Hematopoietic multipotent progenitor cell treated with erythropoietin and hydrocortisone succinate and interleukin-3 and kit ligand, for 8 days (in vitro differentiated cells): ENCODE measurements at regions not wholly inside any gene's neighbourhood (a gene's known extent, or its start where the extent isn't known, plus 50 kb on each side); places are given as distances from the start of the nearest gene placed in this dataset.
A peak's percentile ranks its signal among the peaks of the same experiment; 100 is the strongest.
"Not testable (repeated sequence)": the region's sequence is repeated elsewhere in the genome, so short reads cannot be mapped to it uniquely, and the experiment has no call there.

Source experiments
- DNase-seq: peaks from one replicate; pipeline ENCODE4 v3.0.0-alpha.2; 2015

- no peak for DNase-seq
Observed at GRCh38 chr19:27851002-27851481, 1361.9 kb downstream of the UQCRFS1 start.

- no peak for DNase-seq
Observed at GRCh38 chr19:27846944-27847343, 1366.0 kb downstream of the UQCRFS1 start.

- DNase-seq: no peak
Observed at GRCh38 chr19:27844261-27844660, 1368.7 kb downstream of the UQCRFS1 start.

GRCh38 chr19:27843861-27844260 is 1369.1 kb downstream of the UQCRFS1 start:
- no peak for DNase-seq

GRCh38 chr19:27833031-27833430 is 1379.9 kb downstream of the UQCRFS1 start:
- no peak for DNase-seq

- no peak for DNase-seq
Observed at GRCh38 chr19:27828829-27829228, 1384.1 kb downstream of the UQCRFS1 start.

- DNase-seq: no peak
Observed at GRCh38 chr19:27824108-27824507, 1388.8 kb downstream of the UQCRFS1 start.

- DNase-seq: no peak
Observed at GRCh38 chr19:27822336-27822735, 1390.6 kb downstream of the UQCRFS1 start.

GRCh38 chr19:27821418-27822018 is 1391.4 kb downstream of the UQCRFS1 start:
- no peak for DNase-seq

- DNase-seq: no peak
Observed at GRCh38 chr19:27815985-27816384, 1397.0 kb downstream of the UQCRFS1 start.

GRCh38 chr19:27814834-27815233 is 1398.1 kb downstream of the UQCRFS1 start:
- DNase-seq: peak; percentile 11

- DNase-seq: not testable (repeated sequence)
Observed at GRCh38 chr19:27814274-27814673, 1398.7 kb downstream of the UQCRFS1 start.

GRCh38 chr19:27806471-27807070 is 1406.4 kb downstream of the UQCRFS1 start:
- DNase-seq: no peak

- DNase-seq: no peak
Observed at GRCh38 chr19:27805848-27806247, 1407.1 kb downstream of the UQCRFS1 start.

GRCh38 chr19:27802293-27802692 is 1410.7 kb downstream of the UQCRFS1 start:
- not testable (repeated sequence) for DNase-seq

- no peak for DNase-seq
Observed at GRCh38 chr19:27796540-27796939, 1416.4 kb downstream of the UQCRFS1 start.

- DNase-seq: no peak
Observed at GRCh38 chr19:27796073-27796472, 1416.9 kb downstream of the UQCRFS1 start.

GRCh38 chr19:27795369-27795768 is 1417.6 kb downstream of the UQCRFS1 start:
- no peak for DNase-seq

GRCh38 chr19:27794494-27795042 is 1418.4 kb downstream of the UQCRFS1 start:
- DNase-seq: no peak

- peak; percentile 96 for DNase-seq
Observed at GRCh38 chr19:27793644-27794493, 1419.1 kb downstream of the UQCRFS1 start.

GRCh38 chr19:27793128-27793643 is 1419.8 kb downstream of the UQCRFS1 start:
- peak; percentile 89 for DNase-seq

- no peak for DNase-seq
Observed at GRCh38 chr19:27792576-27793127, 1420.3 kb downstream of the UQCRFS1 start.
